B cell (primary cell): ENCODE measurements at regions not wholly inside any gene's neighbourhood (a gene's known extent, or its start where the extent isn't known, plus 50 kb on each side); places are given as distances from the start of the nearest gene placed in this dataset.

Source experiments
- ATAC-seq: fragments of 200-7000 bp; cut with Tn5 transposase; one replicate; pipeline ENCODE4 v1.10.0; 2021; ENCODE audit warnings: low read depth, mild to moderate bottlenecking, moderate number of reproducible peaks, moderate library complexity
- CTCF ChIA-PET: fragments of 350-600 bp; sonication (Branson Sonifier 250); formaldehyde crosslinking; loops from one replicate; lab custom pipeline; 2021; ENCODE audit warnings: antibody characterized with exemption, inconsistent platforms; lab: Charles Lee
- POLR2A ChIA-PET: fragments of 350-600 bp; sonication (Branson Sonifier 250); formaldehyde crosslinking; loops from one replicate; lab custom pipeline; 2021; ENCODE audit warnings: antibody characterized with exemption; lab: Charles Lee
- DNase-seq: peaks from one replicate; pipeline ENCODE4 v3.0.0; 2013
- H2AFZ ChIP-seq: 2 replicates; pipeline ENCODE4 v1.6.1; 2012; ENCODE audit warnings: mild to moderate bottlenecking, low read depth, low read length; ENCODE audit not compliant: insufficient read depth, poor library complexity, severe bottlenecking
- H3K27ac ChIP-seq, 2 donors: 1 replicate in 1 of 2; 2 replicates in 1 of 2; pipeline ENCODE4 v1.5.1; 2012 to 2013; ENCODE audit warnings: low read length in 2 of 2, mild to moderate bottlenecking in 2 of 2, moderate library complexity in 1 of 2
- H3K27me3 ChIP-seq, 4 experiments: fragments of 200-600 bp in 1 of 4; sonication (generic) in 1 of 4; replicated peaks in 1 of 4; 1 replicate in 2 of 4; 2 replicates in 2 of 4; pipeline versions ENCODE4 v1.6.1 to v1.7.0; 2013 to 2016; ENCODE audit warnings: low read length in 3 of 4, mild to moderate bottlenecking in 2 of 4, mixed read lengths in 1 of 4, moderate library complexity in 1 of 4; ENCODE audit not compliant: insufficient read depth in 4 of 4, control insufficient read depth in 3 of 4; ENCODE audit errors: control extremely low read depth in 1 of 4
- H3K36me3 ChIP-seq, 2 experiments: replicated peaks in 1 of 2; 1 replicate in 1 of 2; 2 replicates in 1 of 2; pipeline versions ENCODE4 v1.6.1 to v1.7.1; 2013; ENCODE audit warnings: low read length in 1 of 2; ENCODE audit not compliant: insufficient read depth in 2 of 2, control insufficient read depth in 1 of 2; ENCODE audit errors: control extremely low read depth in 1 of 2, extremely low read depth in 1 of 2
- H3K4me1 ChIP-seq, 2 donors: fragments of 200-600 bp in 1 of 2; sonication (generic) in 1 of 2; 1 replicate in 1 of 2; 2 replicates in 1 of 2; pipeline versions ENCODE4 v1.5.1 to v1.6.1; 2013 to 2017; ENCODE audit warnings: low read length in 2 of 2; ENCODE audit not compliant: control insufficient read depth in 2 of 2, insufficient read depth in 2 of 2
- H3K4me2 ChIP-seq: replicated peaks from 2 replicates; pipeline ENCODE3; 2012; ENCODE audit warnings: mild to moderate bottlenecking, low read depth, low read length; ENCODE audit not compliant: poor library complexity, severe bottlenecking
- H3K4me3 ChIP-seq, 5 experiments: fragments of 200-600 bp in 1 of 5; sonication (generic) in 1 of 5; 1 replicate in 3 of 5; 2 replicates in 2 of 5; pipeline versions ENCODE4 v1.5.1 to v1.7.0; 2011 to 2016; ENCODE audit warnings: low read length in 4 of 5, mild to moderate bottlenecking in 4 of 5, low read depth in 2 of 5, control low read depth in 1 of 5, moderate library complexity in 1 of 5; ENCODE audit not compliant: insufficient read depth in 1 of 5; ENCODE audit errors: control extremely low read depth in 1 of 5, extremely low read depth in 1 of 5
- H3K79me2 ChIP-seq: fragments of 200-600 bp; sonication (generic); one replicate; pipeline ENCODE4 v1.6.0; 2016; ENCODE audit warnings: low read length; ENCODE audit not compliant: control insufficient read depth, insufficient read depth
- H3K9ac ChIP-seq: fragments of 200-600 bp; sonication (generic); 2 replicates; pipeline ENCODE4 v1.6.1; 2017; ENCODE audit warnings: mild to moderate bottlenecking, low read length, moderate library complexity
- H3K9me3 ChIP-seq, 3 donors: one replicate each; pipeline versions ENCODE4 v1.6.1 to v1.7.1; 2013; ENCODE audit warnings: low read length in 2 of 3; ENCODE audit not compliant: control insufficient read depth in 2 of 3, insufficient read depth in 1 of 3; ENCODE audit errors: control extremely low read depth in 1 of 3
- H4K20me1 ChIP-seq: 2 replicates; pipeline ENCODE4 v1.6.0; 2012; ENCODE audit warnings: mild to moderate bottlenecking, low read length; ENCODE audit not compliant: insufficient read depth, control insufficient read depth, poor library complexity, severe bottlenecking
- H3K27ac Mint-ChIP-seq: one replicate; pipeline ENCODE4 v1.8.0; 2021; ENCODE audit warnings: mixed read lengths
- H3K27me3 Mint-ChIP-seq: one replicate; pipeline ENCODE4 v1.8.0; 2021; ENCODE audit warnings: mixed read lengths
- H3K4me1 Mint-ChIP-seq: one replicate; pipeline ENCODE4 v1.8.0; 2021; ENCODE audit warnings: mixed read lengths
- H3K4me3 Mint-ChIP-seq: one replicate; pipeline ENCODE4 v1.8.0; 2021; ENCODE audit warnings: mixed read lengths
- H3K9me3 Mint-ChIP-seq: one replicate; pipeline ENCODE4 v1.8.0; 2022; ENCODE audit warnings: mixed read lengths; ENCODE audit not compliant: insufficient read depth
- CTCF ChIP-seq: fragments of 200-600 bp; IDR thresholded peaks from one replicate; pipeline ENCODE4 v1.8.0; 2022; ENCODE audit warnings: antibody characterized with exemption, mild to moderate bottlenecking
- EZH2 ChIP-seq: IDR thresholded peaks from 2 replicates; pipeline ENCODE4 v1.6.1; 2012; ENCODE audit warnings: borderline replicate concordance, low read depth, mild to moderate bottlenecking, moderate library complexity, low read length; ENCODE audit not compliant: insufficient read depth, poor library complexity, severe bottlenecking
- WGBS: methylation state at CpG from one replicate; pipeline ENCODE4 v1.1.5; 2013; ENCODE audit warnings: missing lambda C conversion rate; ENCODE audit not compliant: insufficient coverage; 5-methylcytosine and 5-hydroxymethylcytosine counted together
- intact Hi-C: fragments of 100-400 bp; cut with micrococcal nuclease; formaldehyde crosslinking; loops from one replicate; pipeline ENCODE4 v1.10.0; 2022

GRCh38 chr1:228837817-228838716 lies 102.8 kb downstream of the RHOU start:
- Mint-ChIP-seq H3K27me3 (peaks cover 9% of the 10 kb centered on the region), H3K9me3 (peaks cover 4% of the 10 kb centered on the region), H3K4me3 (no peak overlapping the region), H3K4me1 (no peaks in the 10 kb centered on the region), H3K27ac (no peak overlapping the region)
- Histone ChIP-seq H4K20me1 (no peaks in the 10 kb centered on the region), H3K27me3 (peaks cover 0 to 4% (median 0%) of the 10 kb centered on the region in 4 experiments), H3K36me3 (no peaks in the 10 kb centered on the region), H3K9ac (no peak overlapping the region), H3K4me1 (no peaks in the 10 kb centered on the region), H3K79me2 (no peaks in the 10 kb centered on the region), H3K9me3 (peaks cover 0 to 8% (median 0%) of the 10 kb centered on the region in 3 donors), H3K4me3 (no peak overlapping the region), H3K4me2 (no peak overlapping the region), H3K27ac (no peak overlapping the region), H2AFZ (no peak overlapping the region)
- intact Hi-C loops: no loop called here
- ChIA-PET POLR2A (no interaction called here), CTCF (no interaction called here)
- ATAC-seq: no peak
- TF ChIP-seq CTCF: no peak
- no peak for TF ChIP-seq EZH2
- 94% methylated on average over 10 of the region's 11 CpGs for WGBS
- no peak for DNase-seq
